Mucosa of descending colon (tissue), 3 donors: ENCODE measurements at regions not wholly inside any gene's neighbourhood (a gene's known extent, or its start where the extent isn't known, plus 50 kb on each side); places are given as distances from the start of the nearest gene placed in this dataset.
A peak's percentile ranks its signal among the peaks of the same experiment; 100 is the strongest.

Experiments used
- ATAC-seq: fragments of 200-7000 bp; cut with Tn5 transposase; one replicate; pipeline ENCODE4 v1.9.1; 2020; ENCODE audit warnings: mild to moderate bottlenecking, moderate library complexity
- DNase-seq, 3 donors: peaks; one replicate each; pipeline ENCODE4 v3.0.0-alpha.2; 2020
- H3K36me3 ChIP-seq: fragments of 200-600 bp; one replicate; pipeline ENCODE4 v1.8.0; 2021; ENCODE audit warnings: low read depth, mild to moderate bottlenecking
- H3K4me1 ChIP-seq: fragments of 200-600 bp; one replicate; pipeline ENCODE4 v1.8.0; 2021; ENCODE audit warnings: low read depth, mild to moderate bottlenecking
- H3K4me3 ChIP-seq: fragments of 200-600 bp; one replicate; pipeline ENCODE4 v1.8.0; 2021; ENCODE audit warnings: mild to moderate bottlenecking
- H3K9me3 ChIP-seq: fragments of 200-600 bp; one replicate; pipeline ENCODE4 v1.8.0; 2021; ENCODE audit warnings: mild to moderate bottlenecking
- CTCF ChIP-seq: fragments of 200-600 bp; IDR thresholded peaks from one replicate; pipeline ENCODE4 v1.8.0; 2022; ENCODE audit warnings: antibody characterized with exemption, mild to moderate bottlenecking
- intact Hi-C, 2 donors: fragments of 100-400 bp; cut with DNase I in 1 of 2; cut with micrococcal nuclease in 1 of 2; formaldehyde crosslinking; loops; one replicate each; pipeline versions ENCODE4 v1.11.0 to v1.11.1; 2022; cut with DNase I, micrococcal nuclease
- donor health status: DM: no; HTN: no; CAD: no; lungs with moderate emphysema.
- donor health status: DM: no; HTN: no; CAD: no.
- donor health status: DM: no; HTN: yes; CAD: no.

DNA sequence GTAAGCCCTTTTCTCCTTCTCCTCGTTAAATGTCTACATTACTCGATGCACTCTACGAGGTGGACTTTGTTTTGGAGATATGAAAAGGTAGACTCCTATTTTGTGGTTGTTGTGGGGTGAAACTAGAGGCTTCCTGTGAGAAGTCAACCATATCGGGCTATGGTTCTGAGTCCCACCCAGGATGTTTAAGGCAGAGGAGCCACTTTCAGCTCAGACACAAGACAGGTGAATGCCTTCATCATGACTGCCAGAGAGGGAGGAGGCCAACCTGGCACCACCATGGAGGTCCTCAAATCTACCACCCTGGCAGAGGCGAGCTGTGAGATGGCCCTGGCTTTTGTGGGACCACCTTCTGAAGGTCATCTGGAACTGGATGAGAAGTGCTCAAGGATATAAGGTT is 154.4 kb upstream of the KLF3 start:
- no peaks in the 10 kb centered on the region for H3K9me3 ChIP-seq
- ATAC-seq (peak; percentile 59), DNase-seq (no peak)
- no peak for TF ChIP-seq CTCF
- H3K36me3 ChIP-seq: no peaks in the 10 kb centered on the region
- H3K4me3 ChIP-seq: no peak overlapping the region
- peaks cover under 1% of the 10 kb centered on the region for H3K4me1 ChIP-seq
- intact Hi-C loops: no loop called here

GRCh38 chr4:38510201-38510600 is 153.8 kb upstream of the KLF3 start:
- ATAC-seq: no peak
- no peak for DNase-seq
- intact Hi-C loops: no loop called here
- H3K4me3 ChIP-seq: no peak overlapping the region
- H3K9me3 ChIP-seq: no peaks in the 10 kb centered on the region
- TF ChIP-seq CTCF: no peak
- no peaks in the 10 kb centered on the region for H3K36me3 ChIP-seq
- peaks cover 6% of the 10 kb centered on the region for H3K4me1 ChIP-seq

GRCh38 chr4:38511702-38512101 is 152.3 kb upstream of the KLF3 start:
- ATAC-seq (no peak), DNase-seq (no peak)
- Histone ChIP-seq H3K4me1 (peaks cover 6% of the 10 kb centered on the region), H3K36me3 (no peaks in the 10 kb centered on the region), H3K9me3 (no peaks in the 10 kb centered on the region), H3K4me3 (no peak overlapping the region)
- TF ChIP-seq CTCF: no peak
- intact Hi-C loops: no loop called here

- Histone ChIP-seq H3K36me3 (no peaks in the 10 kb centered on the region), H3K9me3 (no peaks in the 10 kb centered on the region), H3K4me3 (no peak overlapping the region), H3K4me1 (peaks cover 6% of the 10 kb centered on the region)
- TF ChIP-seq CTCF: no peak
- intact Hi-C loops: no loop called here
- DNase-seq (no peak), ATAC-seq (no peak)
Measured at GRCh38 chr4:38512840-38513239, 151.2 kb upstream of the KLF3 start.

DNA sequence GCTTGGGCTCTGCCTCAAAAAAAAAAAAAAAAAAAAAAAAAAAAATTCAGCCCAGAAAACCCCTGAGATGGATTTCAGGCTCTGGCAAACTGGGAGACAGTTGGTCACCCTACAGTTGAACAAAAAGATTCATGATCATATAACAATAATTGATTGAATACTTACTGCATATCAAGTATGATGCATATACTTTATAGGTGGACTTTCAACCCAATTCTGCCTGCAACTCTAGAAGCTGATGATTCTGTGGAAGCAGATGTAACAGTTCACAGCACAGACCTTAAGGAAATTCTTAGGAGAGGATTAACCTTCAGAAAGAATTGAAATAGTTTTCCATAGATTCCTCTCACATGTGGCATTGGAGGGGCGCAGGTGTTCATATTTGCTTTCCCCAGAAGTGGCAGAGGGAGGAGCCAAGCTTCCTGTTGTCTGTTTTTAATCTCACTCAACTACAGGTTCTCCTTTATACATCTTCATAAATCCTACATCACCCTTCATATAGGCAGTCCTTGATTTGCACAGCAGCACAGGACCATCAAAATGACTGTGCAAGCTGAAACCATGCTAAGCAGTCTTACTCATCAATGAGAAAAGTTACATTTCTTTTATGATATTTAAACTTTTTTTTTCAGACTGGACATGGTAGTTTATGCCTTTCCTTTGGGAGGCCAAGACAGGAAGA is 149.4 kb upstream of the KLF3 start:
- no peak for TF ChIP-seq CTCF
- Histone ChIP-seq H3K4me1 (peaks cover 6% of the 10 kb centered on the region), H3K36me3 (no peaks in the 10 kb centered on the region), H3K9me3 (no peaks in the 10 kb centered on the region), H3K4me3 (no peak overlapping the region)
- intact Hi-C loops: no loop called here
- DNase-seq: no peak
- peak; percentile 90 for ATAC-seq

DNA sequence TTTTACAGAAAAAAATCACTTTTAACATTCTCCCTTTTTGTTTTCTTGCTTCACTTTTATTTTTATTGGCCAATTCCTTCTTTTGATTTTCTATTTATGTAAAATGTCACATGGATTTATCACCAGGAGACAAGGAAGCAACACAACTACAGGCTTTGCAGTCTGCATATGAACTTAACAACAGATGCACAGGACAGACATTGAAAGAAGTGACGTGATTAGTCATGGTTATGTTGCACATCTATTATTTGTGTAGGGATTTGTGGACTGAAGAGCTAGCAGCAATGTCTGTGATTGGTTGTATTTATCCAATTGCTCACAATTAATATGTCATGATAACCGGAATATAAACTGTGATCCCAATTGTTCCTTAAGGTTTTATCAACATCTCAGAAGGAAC is 147.8 kb upstream of the KLF3 start:
- ATAC-seq (no peak), DNase-seq (no peak)
- TF ChIP-seq CTCF: no peak
- intact Hi-C loops: no loop called here
- peaks cover 11% of the 10 kb centered on the region for H3K4me1 ChIP-seq
- no peaks in the 10 kb centered on the region for H3K36me3 ChIP-seq
- H3K4me3 ChIP-seq: no peak overlapping the region
- H3K9me3 ChIP-seq: no peaks in the 10 kb centered on the region
